Neuron (in vitro differentiated cells): ENCODE measurements at regions not wholly inside any gene's neighbourhood (a gene's known extent, or its start where the extent isn't known, plus 50 kb on each side); places are given as distances from the start of the nearest gene placed in this dataset.

ENCODE experiments used
- H2AFZ ChIP-seq: one replicate; pipeline ENCODE4 v1.6.1; 2013; ENCODE audit warnings: low read depth, mild to moderate bottlenecking, inconsistent platforms, low read length, moderate library complexity
- H3K27me3 ChIP-seq: one replicate; pipeline ENCODE4 v1.6.1; 2013; ENCODE audit warnings: low read length; ENCODE audit not compliant: insufficient read depth
- H3K36me3 ChIP-seq: one replicate; pipeline ENCODE4 v1.6.1; 2013; ENCODE audit warnings: low read length; ENCODE audit not compliant: insufficient read depth
- H3K4me1 ChIP-seq: one replicate; pipeline ENCODE4 v1.6.1; 2013; ENCODE audit warnings: low read length; ENCODE audit not compliant: insufficient read depth
- H3K4me3 ChIP-seq: 2 replicates; pipeline ENCODE4 v1.5.1; 2013; ENCODE audit warnings: mild to moderate bottlenecking, low read length, moderate library complexity
- H3K9me3 ChIP-seq: one replicate; pipeline ENCODE4 v1.6.1; 2013; ENCODE audit warnings: low read length

GRCh38 chr15:62605282-62605681 is 437.3 kb upstream of the TPM1 start:
- H3K4me1 ChIP-seq = no peaks in the 10 kb centered on the region
- no peak overlapping the region for H2AFZ ChIP-seq
- no peaks in the 10 kb centered on the region for H3K27me3 ChIP-seq
- no peaks in the 10 kb centered on the region for H3K9me3 ChIP-seq
- no peaks in the 10 kb centered on the region for H3K36me3 ChIP-seq
- no peak overlapping the region for H3K4me3 ChIP-seq

- Histone ChIP-seq H3K27me3 (no peaks in the 10 kb centered on the region), H2AFZ (no peak overlapping the region), H3K9me3 (no peaks in the 10 kb centered on the region), H3K4me1 (no peaks in the 10 kb centered on the region), H3K4me3 (no peak overlapping the region), H3K36me3 (no peaks in the 10 kb centered on the region)
Observed at GRCh38 chr15:62606376-62607113, 436.0 kb upstream of the TPM1 start.

DNA sequence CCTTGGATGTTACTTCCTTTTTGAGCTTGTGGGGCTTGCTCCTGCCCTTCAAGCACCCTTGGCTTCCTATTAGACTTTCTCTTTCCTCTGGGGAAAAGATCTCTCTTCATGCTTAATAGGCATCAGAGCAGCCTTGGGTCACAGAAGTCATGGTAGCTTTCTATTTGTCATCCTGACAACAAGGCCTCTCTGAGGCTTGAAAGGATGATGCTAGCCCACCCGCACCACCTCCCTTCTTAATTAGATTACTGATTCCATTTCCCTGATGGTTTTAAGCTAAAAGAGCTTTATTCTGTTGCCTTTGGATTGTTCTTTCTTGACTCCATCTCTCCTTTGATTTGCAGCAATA is 435.5 kb upstream of the TPM1 start:
- Histone ChIP-seq H2AFZ (no peak overlapping the region), H3K9me3 (no peaks in the 10 kb centered on the region), H3K4me3 (no peak overlapping the region), H3K4me1 (no peaks in the 10 kb centered on the region), H3K27me3 (no peaks in the 10 kb centered on the region), H3K36me3 (no peaks in the 10 kb centered on the region)

- Histone ChIP-seq H3K4me1 (no peaks in the 10 kb centered on the region), H3K4me3 (no peak overlapping the region), H3K9me3 (no peaks in the 10 kb centered on the region), H2AFZ (no peak overlapping the region), H3K36me3 (no peaks in the 10 kb centered on the region), H3K27me3 (no peaks in the 10 kb centered on the region)
Observed at GRCh38 chr15:62607643-62608042, 434.9 kb upstream of the TPM1 start.

GRCh38 chr15:62608369-62608768 is 434.2 kb upstream of the TPM1 start:
- Histone ChIP-seq H2AFZ (no peak overlapping the region), H3K4me1 (no peaks in the 10 kb centered on the region), H3K27me3 (no peaks in the 10 kb centered on the region), H3K9me3 (no peaks in the 10 kb centered on the region), H3K36me3 (no peaks in the 10 kb centered on the region), H3K4me3 (no peak overlapping the region)

- no peaks in the 10 kb centered on the region for H3K36me3 ChIP-seq
- no peaks in the 10 kb centered on the region for H3K27me3 ChIP-seq
- no peak overlapping the region for H3K4me3 ChIP-seq
- H3K4me1 ChIP-seq = no peaks in the 10 kb centered on the region
- no peaks in the 10 kb centered on the region for H3K9me3 ChIP-seq
- no peak overlapping the region for H2AFZ ChIP-seq
Observed at GRCh38 chr15:62610265-62610869, 432.2 kb upstream of the TPM1 start.

- H2AFZ ChIP-seq = no peak overlapping the region
- no peaks in the 10 kb centered on the region for H3K27me3 ChIP-seq
- no peaks in the 10 kb centered on the region for H3K9me3 ChIP-seq
- no peaks in the 10 kb centered on the region for H3K36me3 ChIP-seq
- no peak overlapping the region for H3K4me3 ChIP-seq
- H3K4me1 ChIP-seq = no peaks in the 10 kb centered on the region
Observed at GRCh38 chr15:62611002-62611401, 431.5 kb upstream of the TPM1 start.

DNA sequence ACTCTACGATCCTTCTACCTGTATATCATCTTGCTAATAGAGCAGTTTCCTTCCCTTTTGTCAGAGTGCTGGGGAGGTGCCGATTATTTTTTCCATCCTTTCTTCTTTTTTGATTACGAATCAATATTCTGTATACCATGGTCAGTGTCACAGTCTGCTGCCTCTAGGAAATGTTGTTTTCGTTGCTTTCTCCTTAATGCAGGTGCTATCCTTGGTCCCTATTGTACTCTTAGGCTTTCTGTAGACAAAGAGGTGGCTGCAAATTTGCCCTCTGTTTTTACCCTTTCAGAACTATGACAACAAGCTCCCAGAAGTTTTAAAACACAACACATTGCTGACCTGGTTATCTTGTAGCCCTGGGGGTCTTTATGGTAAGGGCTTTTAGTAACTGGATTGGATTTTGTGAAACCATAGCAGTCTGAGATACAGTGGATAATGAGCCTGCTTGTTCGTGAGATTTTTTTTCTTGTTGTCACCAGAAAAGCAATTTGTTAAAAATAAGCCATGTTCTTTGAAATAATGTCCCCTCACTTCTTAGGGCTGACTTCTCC is 430.3 kb upstream of the TPM1 start:
- H3K4me3 ChIP-seq = no peak overlapping the region
- H3K4me1 ChIP-seq = no peaks in the 10 kb centered on the region
- no peaks in the 10 kb centered on the region for H3K9me3 ChIP-seq
- H3K27me3 ChIP-seq = no peaks in the 10 kb centered on the region
- no peak overlapping the region for H2AFZ ChIP-seq
- no peaks in the 10 kb centered on the region for H3K36me3 ChIP-seq

- no peaks in the 10 kb centered on the region for H3K4me1 ChIP-seq
- H2AFZ ChIP-seq = no peak overlapping the region
- no peaks in the 10 kb centered on the region for H3K36me3 ChIP-seq
- H3K4me3 ChIP-seq = no peak overlapping the region
- H3K27me3 ChIP-seq = no peaks in the 10 kb centered on the region
- H3K9me3 ChIP-seq = no peaks in the 10 kb centered on the region
Observed at GRCh38 chr15:62612771-62613170, 429.8 kb upstream of the TPM1 start.

DNA sequence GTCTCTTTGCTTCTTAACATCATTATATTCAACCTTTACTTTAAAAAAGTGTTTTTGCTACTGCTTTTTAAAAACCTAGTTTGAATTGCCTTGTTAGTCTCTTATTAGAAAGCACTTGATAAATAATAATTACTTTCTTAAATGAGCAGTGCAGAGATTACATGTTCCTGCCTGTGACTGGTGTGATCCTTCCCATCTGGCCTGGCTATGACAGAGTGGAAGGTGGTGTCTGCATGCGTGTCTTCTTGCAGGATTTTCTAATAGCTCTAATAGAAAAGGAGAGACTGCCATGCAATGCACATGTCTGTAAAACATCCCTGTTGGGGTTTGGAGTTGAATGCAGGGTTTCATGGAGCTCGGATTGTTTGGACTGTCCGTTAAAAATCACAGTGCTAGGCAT is 425.8 kb upstream of the TPM1 start:
- no peaks in the 10 kb centered on the region for H3K36me3 ChIP-seq
- H3K27me3 ChIP-seq = no peaks in the 10 kb centered on the region
- H3K4me1 ChIP-seq = no peaks in the 10 kb centered on the region

GRCh38 chr15:62617741-62618140 is 424.8 kb upstream of the TPM1 start:
- H3K4me1 ChIP-seq = no peaks in the 10 kb centered on the region
- no peak overlapping the region for H3K4me3 ChIP-seq
- H3K9me3 ChIP-seq = no peaks in the 10 kb centered on the region
- no peaks in the 10 kb centered on the region for H3K36me3 ChIP-seq
- H3K27me3 ChIP-seq = no peaks in the 10 kb centered on the region
- no peak overlapping the region for H2AFZ ChIP-seq

More for the DNA sequence above, 425.8 kb upstream of the TPM1 start:
- Histone ChIP-seq H3K9me3 (no peaks in the 10 kb centered on the region), H3K4me3 (no peak overlapping the region), H2AFZ (no peak overlapping the region)

- Histone ChIP-seq H3K4me3 (no peak overlapping the region), H3K27me3 (no peaks in the 10 kb centered on the region), H3K4me1 (no peaks in the 10 kb centered on the region), H2AFZ (no peak overlapping the region), H3K9me3 (no peaks in the 10 kb centered on the region), H3K36me3 (no peaks in the 10 kb centered on the region)
Observed at GRCh38 chr15:62618432-62618831, 424.1 kb upstream of the TPM1 start.

- Histone ChIP-seq H3K4me3 (no peak overlapping the region), H3K27me3 (no peaks in the 10 kb centered on the region), H3K9me3 (no peaks in the 10 kb centered on the region), H2AFZ (no peak overlapping the region), H3K4me1 (no peaks in the 10 kb centered on the region), H3K36me3 (no peaks in the 10 kb centered on the region)
Observed at GRCh38 chr15:62618846-62619504, 423.6 kb upstream of the TPM1 start.
